ENCODE measurements at regions not wholly inside any gene's neighbourhood (a gene's known extent, or its start where the extent isn't known, plus 50 kb on each side); places are given as distances from the start of the nearest gene placed in this dataset.

- intact Hi-C loops (cut with DNase I), result no loop called here
These were observed 80.9 kb upstream of the FUT8 start for GRCh38 chr14:65331652-65332051.

GRCh38 chr14:65332141-65332871, 80.2 kb upstream of the FUT8 start:
- DNase-seq, result no peak
- intact Hi-C loops (cut with DNase I), result no loop called here
- no peak for ATAC-seq

More at GRCh38 chr14:65331652-65332051, 80.9 kb upstream of the FUT8 start:
- ATAC-seq (no peak), DNase-seq (no peak)

GRCh38 chr14:65333943-65334687, 78.4 kb upstream of the FUT8 start:
- DNase-seq (no peak), ATAC-seq (no peak)
- intact Hi-C loops (cut with DNase I), result no loop called here

GRCh38 chr14:65334765-65335410, 77.6 kb upstream of the FUT8 start:
- DNase-seq (no peak), ATAC-seq (peak in 1 of 2 donors; percentile 3)
- intact Hi-C loops (cut with DNase I), result no loop called here

GRCh38 chr14:65335411-65335947, 77.1 kb upstream of the FUT8 start:
- ATAC-seq, result no peak
- intact Hi-C loops (cut with DNase I), result no loop called here
- DNase-seq, result no peak

GRCh38 chr14:65336191-65336591, 76.3 kb upstream of the FUT8 start:
- ATAC-seq (no peak), DNase-seq (no peak)
- intact Hi-C loops (cut with DNase I), result no loop called here

- intact Hi-C loops (cut with DNase I), result no loop called here
- no peak for ATAC-seq
- DNase-seq, result no peak
These were observed 72.7 kb upstream of the FUT8 start for GRCh38 chr14:65339866-65340265.

GRCh38 chr14:65344011-65344410, 68.5 kb upstream of the FUT8 start:
- intact Hi-C loops (cut with DNase I), result no loop called here
- DNase-seq, result no peak
- no peak for ATAC-seq

GRCh38 chr14:65345266-65345665, 67.3 kb upstream of the FUT8 start:
- intact Hi-C loops (cut with DNase I), result no loop called here
- no peak for DNase-seq
- no peak for ATAC-seq

- ATAC-seq (no peak), DNase-seq (no peak)
- intact Hi-C loops (cut with DNase I), result no loop called here
These were observed 66.1 kb upstream of the FUT8 start for GRCh38 chr14:65346474-65346873.

- ATAC-seq (peak in 1 of 2 donors; percentile 81), DNase-seq (peak; percentile 24)
- intact Hi-C loops (cut with DNase I), result no loop called here
These were observed 65.6 kb upstream of the FUT8 start for GRCh38 chr14:65346895-65347294.

- no peak for DNase-seq
- intact Hi-C loops (cut with DNase I), result no loop called here
- ATAC-seq, result peak; percentile 12 to 44
These were observed 64.4 kb upstream of the FUT8 start for GRCh38 chr14:65348137-65348536.

- intact Hi-C loops (cut with DNase I), result no loop called here
- DNase-seq, result no peak
- no peak for ATAC-seq
These were observed 63.4 kb upstream of the FUT8 start for GRCh38 chr14:65349100-65349499.

GRCh38 chr14:65351493-65352194, 60.9 kb upstream of the FUT8 start:
- no peak for ATAC-seq
- no peak for DNase-seq
- intact Hi-C loops (cut with DNase I), result no loop called here

GRCh38 chr14:65352964-65353530, 59.5 kb upstream of the FUT8 start:
- DNase-seq (no peak), ATAC-seq (peak in 1 of 2 donors; percentile 27)
- intact Hi-C loops (cut with DNase I), result no loop called here

- ATAC-seq, result no peak
- intact Hi-C loops (cut with DNase I), result no loop called here
- no peak for DNase-seq
These were observed 58.4 kb upstream of the FUT8 start for GRCh38 chr14:65354131-65354530.

GRCh38 chr14:65354715-65355114, 57.8 kb upstream of the FUT8 start:
- ATAC-seq (no peak), DNase-seq (no peak)
- intact Hi-C loops (cut with DNase I), result no loop called here

GRCh38 chr14:65356327-65356836, 56.1 kb upstream of the FUT8 start:
- ATAC-seq, result no peak
- intact Hi-C loops (cut with DNase I), result no loop called here

GRCh38 chr14:65357113-65357512, 55.4 kb upstream of the FUT8 start:
- DNase-seq, result no peak
- intact Hi-C loops (cut with DNase I), result no loop called here
- ATAC-seq, result peak in 1 of 2 donors; percentile 44

More at GRCh38 chr14:65356327-65356836, 56.1 kb upstream of the FUT8 start:
- no peak for DNase-seq

Measured in left cardiac atrium (tissue), 4 donors.